Upper lobe of right lung (tissue), 1 donor: ENCODE measurements at regions not wholly inside any gene's neighbourhood (a gene's known extent, or its start where the extent isn't known, plus 50 kb on each side); places are given as distances from the start of the nearest gene placed in this dataset.

Experiments used
- ATAC-seq: fragments of 200-7000 bp; cut with Tn5 transposase; one replicate; pipeline ENCODE4 v1.9.1; 2020; ENCODE audit warnings: mild to moderate bottlenecking, moderate library complexity
- DNase-seq: peaks from one replicate; pipeline ENCODE4 v3.0.0-alpha.2; 2020
- H3K27ac ChIP-seq: fragments of 200-600 bp; one replicate; pipeline ENCODE4 v1.8.0; 2022
- H3K27me3 ChIP-seq: fragments of 200-600 bp; one replicate; pipeline ENCODE4 v1.8.0; 2022; ENCODE audit warnings: mild to moderate bottlenecking
- H3K36me3 ChIP-seq: fragments of 200-600 bp; one replicate; pipeline ENCODE4 v1.8.0; 2022
- H3K4me1 ChIP-seq: fragments of 200-600 bp; one replicate; pipeline ENCODE4 v1.8.0; 2022
- H3K4me3 ChIP-seq: fragments of 200-600 bp; one replicate; pipeline ENCODE4 v1.8.0; 2022; ENCODE audit warnings: mild to moderate bottlenecking
- H3K9me3 ChIP-seq: fragments of 200-600 bp; one replicate; pipeline ENCODE4 v1.8.0; 2022
- intact Hi-C: fragments of 100-400 bp; cut with DNase I; formaldehyde crosslinking; loops from one replicate; pipeline ENCODE4 v1.11.0; 2022
- TF ChIP-seq, protein P1 (sequence below): fragments of 200-600 bp; IDR thresholded peaks from one replicate; pipeline ENCODE4 v1.8.0; 2022; ENCODE audit warnings: antibody characterized with exemption
- donor health status: DM: no; HTN: yes; CAD: no; lungs with severe emphysema.

DNA sequence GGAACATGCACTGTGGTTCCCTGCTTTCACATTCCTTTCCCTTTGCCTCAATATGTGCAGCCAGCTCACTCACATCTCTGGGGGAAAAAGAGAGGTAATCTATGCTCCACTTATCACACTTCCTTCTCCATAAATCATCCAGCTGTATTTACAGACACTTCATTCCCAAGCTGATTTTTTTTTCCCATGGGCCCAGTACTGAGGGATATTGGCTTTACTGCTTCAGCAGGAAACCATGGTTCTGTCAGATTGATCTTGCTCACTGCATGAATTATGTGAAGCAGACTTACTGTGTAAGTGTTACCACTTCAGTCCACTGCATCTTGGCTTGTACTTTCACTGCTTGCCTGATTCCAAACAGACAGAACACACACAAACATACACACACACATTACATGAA, 555.6 kb downstream of the CCER1 start:
- no peaks in the 10 kb centered on the region for H3K4me1 ChIP-seq
- TF ChIP-seq, protein P1, sequence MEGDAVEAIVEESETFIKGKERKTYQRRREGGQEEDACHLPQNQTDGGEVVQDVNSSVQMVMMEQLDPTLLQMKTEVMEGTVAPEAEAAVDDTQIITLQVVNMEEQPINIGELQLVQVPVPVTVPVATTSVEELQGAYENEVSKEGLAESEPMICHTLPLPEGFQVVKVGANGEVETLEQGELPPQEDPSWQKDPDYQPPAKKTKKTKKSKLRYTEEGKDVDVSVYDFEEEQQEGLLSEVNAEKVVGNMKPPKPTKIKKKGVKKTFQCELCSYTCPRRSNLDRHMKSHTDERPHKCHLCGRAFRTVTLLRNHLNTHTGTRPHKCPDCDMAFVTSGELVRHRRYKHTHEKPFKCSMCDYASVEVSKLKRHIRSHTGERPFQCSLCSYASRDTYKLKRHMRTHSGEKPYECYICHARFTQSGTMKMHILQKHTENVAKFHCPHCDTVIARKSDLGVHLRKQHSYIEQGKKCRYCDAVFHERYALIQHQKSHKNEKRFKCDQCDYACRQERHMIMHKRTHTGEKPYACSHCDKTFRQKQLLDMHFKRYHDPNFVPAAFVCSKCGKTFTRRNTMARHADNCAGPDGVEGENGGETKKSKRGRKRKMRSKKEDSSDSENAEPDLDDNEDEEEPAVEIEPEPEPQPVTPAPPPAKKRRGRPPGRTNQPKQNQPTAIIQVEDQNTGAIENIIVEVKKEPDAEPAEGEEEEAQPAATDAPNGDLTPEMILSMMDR, result no peak
- no peaks in the 10 kb centered on the region for H3K27me3 ChIP-seq
- ATAC-seq, result no peak
- no peak overlapping the region for H3K27ac ChIP-seq
- DNase-seq, result no peak
- H3K4me3 ChIP-seq, result no peak overlapping the region
- H3K9me3 ChIP-seq, result peaks cover 13% of the 10 kb centered on the region
- intact Hi-C loops, result no loop called here
- H3K36me3 ChIP-seq, result no peaks in the 10 kb centered on the region

DNA sequence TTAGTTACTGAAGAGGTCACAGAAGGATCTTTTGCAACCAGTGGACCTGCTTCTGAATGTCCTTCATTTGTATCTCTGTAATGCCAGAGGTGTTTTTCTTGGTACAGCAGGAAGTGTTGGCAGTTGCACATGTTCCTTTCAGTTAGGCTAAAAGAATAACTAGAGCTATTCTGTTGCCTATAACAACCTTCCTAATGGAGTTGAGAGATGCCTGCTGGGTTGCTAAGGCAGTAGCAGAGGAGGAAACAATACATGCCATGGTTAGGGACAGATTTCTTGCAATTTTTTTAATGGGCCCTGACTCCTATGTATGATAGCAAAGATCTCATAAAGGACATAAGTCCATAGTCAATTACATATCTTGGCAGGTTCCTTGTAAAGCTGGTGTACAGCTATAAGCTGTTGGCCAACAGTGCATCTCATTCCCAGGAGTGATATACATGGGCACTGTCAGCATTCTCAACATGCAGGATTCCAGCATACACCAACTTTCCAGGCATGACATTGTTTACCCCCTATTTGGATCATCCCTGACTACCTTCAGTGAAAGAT, 556.6 kb downstream of the CCER1 start:
- Histone ChIP-seq H3K9me3 (peaks cover 13% of the 10 kb centered on the region), H3K4me1 (no peaks in the 10 kb centered on the region), H3K4me3 (no peak overlapping the region), H3K27me3 (no peaks in the 10 kb centered on the region), H3K36me3 (no peaks in the 10 kb centered on the region), H3K27ac (no peak overlapping the region)
- ATAC-seq (no peak), DNase-seq (no peak)
- TF ChIP-seq, protein P1, result no peak
- intact Hi-C loops, result no loop called here

DNA sequence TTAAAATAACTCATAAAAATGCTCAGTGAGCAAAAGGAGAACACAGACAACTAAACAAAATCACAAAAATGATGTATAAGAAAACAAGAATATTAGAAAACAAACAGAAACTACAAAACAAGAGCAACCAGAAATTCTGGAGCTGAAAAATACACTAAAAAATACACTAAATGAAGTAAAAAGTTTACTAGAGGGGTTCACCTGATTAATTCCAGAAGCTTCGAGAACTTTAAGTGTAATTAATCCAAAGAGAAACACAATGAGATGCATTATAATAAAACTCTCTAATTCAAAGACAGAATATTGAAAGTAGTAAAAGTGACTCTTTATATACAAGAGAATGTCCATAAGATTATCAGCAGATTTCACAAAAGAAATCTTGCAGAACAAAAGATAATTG, 558.4 kb downstream of the CCER1 start:
- Histone ChIP-seq H3K27me3 (no peaks in the 10 kb centered on the region), H3K4me1 (no peaks in the 10 kb centered on the region), H3K36me3 (no peaks in the 10 kb centered on the region), H3K27ac (no peak overlapping the region), H3K9me3 (peaks cover 13% of the 10 kb centered on the region), H3K4me3 (no peak overlapping the region)
- intact Hi-C loops, result no loop called here
- TF ChIP-seq, protein P1, result no peak
- DNase-seq (no peak), ATAC-seq (no peak)

DNA sequence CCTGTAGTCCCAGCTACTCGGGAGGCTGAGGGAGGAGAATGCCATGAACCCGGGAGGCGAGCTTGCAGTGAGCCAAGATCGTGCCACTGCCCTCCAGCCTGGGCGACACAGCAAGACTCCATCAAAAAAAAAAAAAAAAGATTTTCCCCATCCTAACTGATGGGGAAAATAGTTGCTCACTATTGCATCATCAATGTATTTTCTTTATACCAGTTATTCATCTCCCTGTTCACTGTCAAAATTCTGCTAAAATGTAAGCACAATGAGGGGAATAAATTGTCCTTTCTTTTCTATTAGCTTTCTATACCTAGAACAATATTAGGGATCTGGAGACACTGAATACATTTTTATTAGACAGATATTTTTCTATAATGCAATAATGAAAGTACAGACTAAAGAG, 561.3 kb downstream of the CCER1 start:
- TF ChIP-seq, protein P1, result no peak

DNA sequence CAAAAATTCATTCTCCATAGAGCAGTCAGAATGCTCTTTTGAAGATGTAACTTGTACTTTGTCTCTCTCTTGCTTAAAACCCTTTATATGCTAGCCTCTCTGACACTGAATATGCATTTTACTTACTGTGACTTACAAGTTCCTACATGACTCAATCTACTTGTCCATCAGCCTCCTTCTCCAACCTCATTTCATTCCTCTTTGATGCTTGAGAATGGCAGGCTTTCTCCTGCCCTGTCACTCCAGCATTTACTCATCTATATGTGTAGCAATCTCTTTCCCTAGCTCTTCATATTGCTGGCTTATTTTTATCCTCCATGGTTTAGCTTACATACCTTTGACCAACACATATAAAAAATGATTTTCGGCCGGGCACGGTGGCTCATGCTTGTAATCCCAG, 561.9 kb downstream of the CCER1 start:
- Histone ChIP-seq H3K9me3 (peaks cover 13% of the 10 kb centered on the region), H3K27ac (no peak overlapping the region), H3K27me3 (no peaks in the 10 kb centered on the region), H3K4me3 (no peak overlapping the region), H3K36me3 (no peaks in the 10 kb centered on the region), H3K4me1 (no peaks in the 10 kb centered on the region)
- intact Hi-C loops, result no loop called here
- ATAC-seq (no peak), DNase-seq (no peak)
- TF ChIP-seq, protein P1, result no peak

More for the DNA sequence above, 561.3 kb downstream of the CCER1 start:
- intact Hi-C loops, result no loop called here
- H3K9me3 ChIP-seq, result peaks cover 13% of the 10 kb centered on the region
- H3K4me1 ChIP-seq, result no peaks in the 10 kb centered on the region
- H3K27me3 ChIP-seq, result no peaks in the 10 kb centered on the region
- no peak overlapping the region for H3K27ac ChIP-seq
- DNase-seq, result no peak
- no peak for ATAC-seq
- H3K36me3 ChIP-seq, result no peaks in the 10 kb centered on the region
- no peak overlapping the region for H3K4me3 ChIP-seq

DNA sequence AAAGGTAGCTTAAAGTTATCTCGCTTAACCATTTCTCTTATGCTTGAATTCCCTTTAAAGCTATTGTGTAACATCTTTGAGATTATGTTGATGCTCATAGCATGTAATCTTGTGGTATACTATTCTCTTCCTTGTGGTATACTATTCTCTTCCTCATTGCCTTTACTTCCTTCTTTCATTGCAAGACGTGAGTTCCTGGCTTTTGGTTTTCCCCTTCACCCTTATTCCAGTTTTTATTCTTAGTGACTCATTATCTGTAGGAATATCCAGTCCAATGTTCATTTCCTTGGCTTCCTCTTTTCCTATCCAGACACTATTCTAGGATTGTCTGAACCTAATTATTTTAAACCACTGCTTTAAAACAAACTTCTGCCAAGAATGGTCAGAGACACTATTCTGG, 564.0 kb downstream of the CCER1 start:
- Histone ChIP-seq H3K36me3 (no peaks in the 10 kb centered on the region), H3K4me1 (no peaks in the 10 kb centered on the region), H3K27ac (no peak overlapping the region), H3K4me3 (no peak overlapping the region), H3K27me3 (no peaks in the 10 kb centered on the region), H3K9me3 (peaks cover 2% of the 10 kb centered on the region)
- no peak for DNase-seq
- TF ChIP-seq, protein P1, result no peak
- intact Hi-C loops, result no loop called here
- peak; percentile 66 for ATAC-seq
